Hepatic stellate cell (primary cell): ENCODE measurements at regions not wholly inside any gene's neighbourhood (a gene's known extent, or its start where the extent isn't known, plus 50 kb on each side); places are given as distances from the start of the nearest gene placed in this dataset.

Experiments used
- DNase-seq: peaks from one replicate; pipeline ENCODE4 v3.0.0; 2011; ENCODE audit warnings: low spot score

- no peak for DNase-seq
Observed at GRCh38 chr16:76724181-76724580, 447.0 kb downstream of the CNTNAP4 start.

- no peak for DNase-seq
Observed at GRCh38 chr16:76729525-76729924, 452.3 kb downstream of the CNTNAP4 start.

GRCh38 chr16:76732894-76733293 is 455.7 kb downstream of the CNTNAP4 start:
- DNase-seq = no peak

GRCh38 chr16:76741623-76742022 is 449.4 kb upstream of the MON1B start:
- no peak for DNase-seq

- DNase-seq = no peak
Observed at GRCh38 chr16:76748461-76749348, 442.3 kb upstream of the MON1B start.

- no peak for DNase-seq
Observed at GRCh38 chr16:76749780-76750375, 441.1 kb upstream of the MON1B start.

- no peak for DNase-seq
Observed at GRCh38 chr16:76755496-76755895, 435.5 kb upstream of the MON1B start.

- no peak for DNase-seq
Observed at GRCh38 chr16:76756423-76756822, 434.6 kb upstream of the MON1B start.

GRCh38 chr16:76756951-76757350 is 434.0 kb upstream of the MON1B start:
- DNase-seq = no peak

- DNase-seq = no peak
Observed at GRCh38 chr16:76766538-76766937, 424.5 kb upstream of the MON1B start.

GRCh38 chr16:76768316-76768715 is 422.7 kb upstream of the MON1B start:
- DNase-seq = no peak

GRCh38 chr16:76768948-76769347 is 422.0 kb upstream of the MON1B start:
- no peak for DNase-seq

GRCh38 chr16:76771216-76771615 is 419.8 kb upstream of the MON1B start:
- DNase-seq = no peak

GRCh38 chr16:76777721-76778465 is 413.1 kb upstream of the MON1B start:
- DNase-seq = no peak

GRCh38 chr16:76780556-76780955 is 410.4 kb upstream of the MON1B start:
- no peak for DNase-seq

- no peak for DNase-seq
Observed at GRCh38 chr16:76784530-76784929, 406.5 kb upstream of the MON1B start.

- no peak for DNase-seq
Observed at GRCh38 chr16:76787394-76787793, 403.6 kb upstream of the MON1B start.

- DNase-seq = no peak
Observed at GRCh38 chr16:76791151-76791550, 399.8 kb upstream of the MON1B start.

GRCh38 chr16:76796416-76796815 is 394.6 kb upstream of the MON1B start:
- DNase-seq = no peak

GRCh38 chr16:76796978-76797377 is 394.0 kb upstream of the MON1B start:
- no peak for DNase-seq

GRCh38 chr16:76797457-76797856 is 393.5 kb upstream of the MON1B start:
- no peak for DNase-seq

GRCh38 chr16:76800196-76800595 is 390.8 kb upstream of the MON1B start:
- DNase-seq = no peak

- no peak for DNase-seq
Observed at GRCh38 chr16:76801357-76801756, 389.6 kb upstream of the MON1B start.
